ENCODE measurements at regions not wholly inside any gene's neighbourhood (a gene's known extent, or its start where the extent isn't known, plus 50 kb on each side); places are given as distances from the start of the nearest gene placed in this dataset.

DNA sequence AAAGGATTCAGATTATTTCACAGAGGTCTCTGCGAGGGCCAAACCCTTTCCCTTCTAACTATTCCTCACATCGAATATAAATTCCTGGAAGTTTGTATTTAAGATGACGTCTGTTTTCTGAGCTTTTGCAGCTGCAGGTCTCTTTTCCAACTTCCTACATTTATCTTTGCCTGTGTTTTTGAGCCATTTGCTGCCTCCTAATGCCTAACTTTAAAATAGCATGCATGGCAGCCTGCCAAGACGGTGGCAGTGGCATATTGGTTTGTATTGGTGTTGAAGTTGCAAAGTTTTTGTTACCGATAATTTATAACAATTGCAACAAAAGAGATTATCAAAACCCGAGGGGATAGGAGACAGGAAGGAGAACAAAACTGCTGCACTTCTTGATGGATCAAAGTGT lies 187.1 kb upstream of the DNAJC19 start:
- DNase-seq = peak; percentile 71

DNA sequence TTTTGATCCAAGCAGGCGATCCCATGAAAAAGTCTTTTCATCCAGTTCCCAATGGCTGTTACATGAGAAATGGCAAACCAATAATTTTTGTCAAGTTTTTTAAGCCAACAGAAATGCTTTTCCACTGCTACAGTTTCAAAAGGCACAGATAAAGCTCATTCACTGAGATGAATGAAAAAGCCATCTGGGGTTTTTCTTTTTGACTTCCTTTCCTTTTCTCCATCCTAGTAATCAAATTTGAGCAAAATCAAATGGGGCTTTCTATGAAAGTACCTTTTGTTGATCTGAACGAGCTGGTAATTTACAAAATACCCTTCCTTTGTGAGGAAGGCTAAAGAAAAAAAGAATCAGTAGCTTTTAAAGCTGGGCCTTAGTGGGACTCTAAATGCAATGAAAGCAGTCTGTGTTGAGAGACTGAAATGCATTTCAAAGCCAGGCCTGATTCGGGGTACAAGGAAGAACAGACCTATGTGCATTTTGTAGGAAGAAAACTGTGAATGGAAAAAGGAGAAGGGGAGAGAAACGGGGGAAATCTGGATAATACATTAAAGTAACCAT lies 185.2 kb upstream of the DNAJC19 start:
- Histone ChIP-seq H3K9me2 (replicated peaks; ENCODE audit: low read length) (no peaks in the 10 kb centered on the region), H3K36me3 (ENCODE audit: low read depth, low read length) (no peaks in the 10 kb centered on the region), H3K27ac (ENCODE audit: low read length) (no peak overlapping the region), H3K4me1 (ENCODE audit: insufficient read depth, low read length) (no peaks in the 10 kb centered on the region), H3K27me3 (ENCODE audit: low read length) (peaks cover 59% of the 10 kb centered on the region), H4K20me1 (ENCODE audit: low read length) (no peaks in the 10 kb centered on the region), H3K9ac (ENCODE audit: low read length) (no peak overlapping the region), H3K4me2 (ENCODE audit: low read length) (no peak overlapping the region), H3F3A (ENCODE audit: low read length, unreplicated experiment) (no peaks in the 10 kb centered on the region), H3K9me3 (ENCODE audit: low read length) (no peaks in the 10 kb centered on the region), H3K4me3 (ENCODE audit: low read length) (no peak overlapping the region), H2AFZ (ENCODE audit: low read length) (no peak overlapping the region), H3K79me2 (ENCODE audit: low read length) (no peaks in the 10 kb centered on the region)
- ChIA-PET CTCF (no interaction called here), POLR2A (ENCODE audit: unreplicated experiment) (no interaction called here)
- intact Hi-C loops (cut with micrococcal nuclease) = loop anchor here (10.0 kb wide), 1 partner anchor 190 kb away; the partner anchor contains the start of gene DNAJC19
- TF ChIP-seq EZH2phosphoT487 (IDR thresholded peaks at IDR 0.05; ENCODE audit: borderline replicate concordance, low read length) (no peak), EZH2 (IDR thresholded peaks at IDR 0.05; ENCODE audit: low read length, unreplicated experiment) (no peak)
- TF ChIP-seq, protein P1, sequence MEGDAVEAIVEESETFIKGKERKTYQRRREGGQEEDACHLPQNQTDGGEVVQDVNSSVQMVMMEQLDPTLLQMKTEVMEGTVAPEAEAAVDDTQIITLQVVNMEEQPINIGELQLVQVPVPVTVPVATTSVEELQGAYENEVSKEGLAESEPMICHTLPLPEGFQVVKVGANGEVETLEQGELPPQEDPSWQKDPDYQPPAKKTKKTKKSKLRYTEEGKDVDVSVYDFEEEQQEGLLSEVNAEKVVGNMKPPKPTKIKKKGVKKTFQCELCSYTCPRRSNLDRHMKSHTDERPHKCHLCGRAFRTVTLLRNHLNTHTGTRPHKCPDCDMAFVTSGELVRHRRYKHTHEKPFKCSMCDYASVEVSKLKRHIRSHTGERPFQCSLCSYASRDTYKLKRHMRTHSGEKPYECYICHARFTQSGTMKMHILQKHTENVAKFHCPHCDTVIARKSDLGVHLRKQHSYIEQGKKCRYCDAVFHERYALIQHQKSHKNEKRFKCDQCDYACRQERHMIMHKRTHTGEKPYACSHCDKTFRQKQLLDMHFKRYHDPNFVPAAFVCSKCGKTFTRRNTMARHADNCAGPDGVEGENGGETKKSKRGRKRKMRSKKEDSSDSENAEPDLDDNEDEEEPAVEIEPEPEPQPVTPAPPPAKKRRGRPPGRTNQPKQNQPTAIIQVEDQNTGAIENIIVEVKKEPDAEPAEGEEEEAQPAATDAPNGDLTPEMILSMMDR (conservative IDR thresholded peaks at IDR 0.05; ENCODE audit: low read depth, low read length) = no peak
- BruUV-seq (replicated peaks) = no TSS peak
- no peak for DNase-seq
- no peak for ATAC-seq

More for the DNA sequence above, 187.1 kb upstream of the DNAJC19 start:
- CTCF ChIA-PET = no interaction called here
- H3F3A ChIP-seq (ENCODE audit: low read length, unreplicated experiment) = no peaks in the 10 kb centered on the region
- POLR2A ChIA-PET (ENCODE audit: unreplicated experiment) = no interaction called here
- no peaks in the 10 kb centered on the region for H3K9me2 ChIP-seq (replicated peaks; ENCODE audit: low read length)
- ATAC-seq = no peak
- H3K4me3 ChIP-seq (ENCODE audit: low read length) = no peak overlapping the region
- H3K4me2 ChIP-seq (ENCODE audit: low read length) = no peak overlapping the region
- H2AFZ ChIP-seq (ENCODE audit: low read length) = no peak overlapping the region
- H3K79me2 ChIP-seq (ENCODE audit: low read length) = no peaks in the 10 kb centered on the region
- no peaks in the 10 kb centered on the region for H3K9me3 ChIP-seq (ENCODE audit: low read length)
- no peaks in the 10 kb centered on the region for H4K20me1 ChIP-seq (ENCODE audit: low read length)
- BruUV-seq (replicated peaks) = no TSS peak
- intact Hi-C loops (cut with micrococcal nuclease) = loop anchor here (2.0 to 10.0 kb wide), 2 partner anchors 192 to 374 kb away; partner anchors contain the start of gene DNAJC19
- no peak overlapping the region for H3K27ac ChIP-seq (ENCODE audit: low read length)
- H3K27me3 ChIP-seq (ENCODE audit: low read length) = peaks cover 50% of the 10 kb centered on the region
- H3K9ac ChIP-seq (ENCODE audit: low read length) = no peak overlapping the region
- TF ChIP-seq EZH2 (IDR thresholded peaks at IDR 0.05; ENCODE audit: low read length, unreplicated experiment) (no peak), EZH2phosphoT487 (IDR thresholded peaks at IDR 0.05; ENCODE audit: borderline replicate concordance, low read length) (no peak)
- TF ChIP-seq, protein P1 (conservative IDR thresholded peaks at IDR 0.05; ENCODE audit: low read depth, low read length) = peak; percentile 73
- no peaks in the 10 kb centered on the region for H3K4me1 ChIP-seq (ENCODE audit: insufficient read depth, low read length)
- no peaks in the 10 kb centered on the region for H3K36me3 ChIP-seq (ENCODE audit: low read depth, low read length)

DNA sequence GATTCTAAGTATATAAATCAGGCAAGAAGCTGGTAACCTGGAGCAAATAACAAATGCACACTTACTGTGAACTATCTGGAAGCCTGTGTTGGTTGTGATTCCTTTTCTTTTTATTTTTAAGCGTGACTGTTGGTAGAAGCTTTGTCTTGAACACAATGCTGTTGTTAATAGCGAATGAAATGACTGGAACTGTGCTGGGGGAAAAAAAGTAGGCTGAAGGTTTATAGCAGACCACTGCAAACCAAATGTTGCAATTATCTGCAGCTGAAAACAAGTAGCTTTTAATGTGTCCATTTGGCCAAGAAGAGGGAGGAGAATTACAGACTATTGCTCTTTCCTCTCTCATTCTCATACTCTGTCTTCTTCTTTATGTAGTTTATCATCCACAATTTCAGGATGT lies 184.5 kb upstream of the DNAJC19 start:
- intact Hi-C loops (cut with micrococcal nuclease) = loop anchor here (10.0 kb wide), 1 partner anchor 189 kb away; the partner anchor contains the start of gene DNAJC19
- Histone ChIP-seq H3K36me3 (ENCODE audit: low read depth, low read length) (no peaks in the 10 kb centered on the region), H2AFZ (ENCODE audit: low read length) (no peak overlapping the region), H4K20me1 (ENCODE audit: low read length) (no peaks in the 10 kb centered on the region), H3K27me3 (ENCODE audit: low read length) (peaks cover 53% of the 10 kb centered on the region), H3K27ac (ENCODE audit: low read length) (no peak overlapping the region), H3K9ac (ENCODE audit: low read length) (no peak overlapping the region), H3K9me2 (replicated peaks; ENCODE audit: low read length) (no peaks in the 10 kb centered on the region), H3K9me3 (ENCODE audit: low read length) (no peaks in the 10 kb centered on the region), H3K79me2 (ENCODE audit: low read length) (no peaks in the 10 kb centered on the region), H3K4me3 (ENCODE audit: low read length) (no peak overlapping the region), H3F3A (ENCODE audit: low read length, unreplicated experiment) (no peaks in the 10 kb centered on the region), H3K4me2 (ENCODE audit: low read length) (no peak overlapping the region), H3K4me1 (ENCODE audit: insufficient read depth, low read length) (no peaks in the 10 kb centered on the region)
- ChIA-PET POLR2A (ENCODE audit: unreplicated experiment) (no interaction called here), CTCF (no interaction called here)
- DNase-seq (no peak), ATAC-seq (no peak)
- BruUV-seq (replicated peaks) = no TSS peak
- TF ChIP-seq EZH2phosphoT487 (IDR thresholded peaks at IDR 0.05; ENCODE audit: borderline replicate concordance, low read length) = no peak
- TF ChIP-seq, protein P1 (conservative IDR thresholded peaks at IDR 0.05; ENCODE audit: low read depth, low read length) = no peak
- no peak for TF ChIP-seq EZH2 (IDR thresholded peaks at IDR 0.05; ENCODE audit: low read length, unreplicated experiment)
